ENCODE measurements at regions not wholly inside any gene's neighbourhood (a gene's known extent, or its start where the extent isn't known, plus 50 kb on each side); places are given as distances from the start of the nearest gene placed in this dataset.

GRCh38 chr15:57796146-57796545 lies 89.6 kb downstream of the POLR2M start:
- no peaks in the 10 kb centered on the region for H3K9me3 ChIP-seq (ENCODE audit: control insufficient read depth, low read depth, low read length)
- H3K23me2 ChIP-seq (ENCODE audit: insufficient read length, low read depth, low read length, poor library complexity, severe bottlenecking): no peaks in the 10 kb centered on the region
- H4K20me1 ChIP-seq (ENCODE audit: control insufficient read depth, insufficient read depth, insufficient read length): no peaks in the 10 kb centered on the region
- H3K4me1 ChIP-seq (ENCODE audit: insufficient read depth, low read length): no peaks in the 10 kb centered on the region
- H3T11ph ChIP-seq (ENCODE audit: low read length): no peak overlapping the region
- H2BK20ac ChIP-seq (ENCODE audit: low read depth, low read length, poor library complexity, severe bottlenecking): no peak overlapping the region
- no peak for DNase-seq
- Mint-ChIP-seq H3K27me3 (ENCODE audit: low read depth) (no peaks in the 10 kb centered on the region; the same call in none of the 2 replicates), H3K36me3 (ENCODE audit: insufficient read depth in 1 of 3, low read depth in 3 of 3) (no peaks in the 10 kb centered on the region), H3K4me3 (no peak overlapping the region), H3K27ac (no peak overlapping the region), H3K9me3 (no peaks in the 10 kb centered on the region), H3K4me1 (peaks cover 9 to 26% of the 10 kb centered on the region in 2 experiments)
- no peak overlapping the region for H2BK15ac ChIP-seq (ENCODE audit: low read depth, low read length)
- TF ChIP-seq CTCF (conservative IDR thresholded peaks at IDR 0.05): no peak
- H3K18ac ChIP-seq (ENCODE audit: insufficient read length, low read depth, low read length): no peak overlapping the region
- no peak overlapping the region for H3K14ac ChIP-seq (ENCODE audit: insufficient read depth, low read length)
- no peak overlapping the region for H4K5ac ChIP-seq (ENCODE audit: insufficient read length, low read depth, low read length)
- H2BK120ac ChIP-seq (ENCODE audit: low read depth, low read length, poor library complexity, severe bottlenecking): no peak overlapping the region
- no peak overlapping the region for H3K56ac ChIP-seq (ENCODE audit: insufficient read length, low read depth, low read length)
- H2AFZ ChIP-seq (ENCODE audit: low read length): no peak overlapping the region
- no CpG with 5 or more reads among the region's 1 CpG for WGBS (ENCODE audit: extremely low coverage, insufficient read length, low lambda C conversion rate)
- no peak overlapping the region for H3K4me2 ChIP-seq (ENCODE audit: insufficient read depth, insufficient read length, low read length)
- H3K4ac ChIP-seq (ENCODE audit: low read depth, low read length): no peak overlapping the region
- H3K27me3 ChIP-seq (ENCODE audit: insufficient read depth, low read length): no peaks in the 10 kb centered on the region
- no peak overlapping the region for H4K91ac ChIP-seq (ENCODE audit: insufficient read length, low read depth, low read length)
- H3K23ac ChIP-seq (ENCODE audit: insufficient read length, low read depth, low read length): no peak overlapping the region
- no peaks in the 10 kb centered on the region for H3K79me2 ChIP-seq (ENCODE audit: insufficient read depth, low read length)
- no peak overlapping the region for H3K9ac ChIP-seq (ENCODE audit: extremely low read depth, insufficient read length, low read length)
- no peak overlapping the region for H2BK12ac ChIP-seq (ENCODE audit: insufficient read length, low read depth, low read length)
- no peak overlapping the region for H2BK5ac ChIP-seq (ENCODE audit: insufficient read length, low read length)
- H4K8ac ChIP-seq (replicated peaks; ENCODE audit: insufficient read length, low read depth, low read length): no peak overlapping the region
- no peak overlapping the region for H3K27ac ChIP-seq (ENCODE audit: insufficient read length, low read depth, low read length)
- H2AK5ac ChIP-seq (ENCODE audit: insufficient read length, low read length): no peak overlapping the region
- H3K79me1 ChIP-seq (ENCODE audit: insufficient read depth, low read depth, low read length, poor library complexity, severe bottlenecking): no peaks in the 10 kb centered on the region
